Neural cell (in vitro differentiated cells): ENCODE measurements at regions not wholly inside any gene's neighbourhood (a gene's known extent, or its start where the extent isn't known, plus 50 kb on each side); places are given as distances from the start of the nearest gene placed in this dataset.

Experiments used
- CTCF ChIP-seq: fragments of 450-650 bp; IDR thresholded peaks from 2 replicates; pipeline ENCODE4 v1.5.1; 2014; ENCODE audit warnings: antibody characterized with exemption, mild to moderate bottlenecking, moderate library complexity; ENCODE audit not compliant: poor library complexity, severe bottlenecking
- EP300 ChIP-seq: fragments of 450-650 bp; conservative IDR thresholded peaks from 2 replicates; pipeline ENCODE4 v1.6.1; 2014; ENCODE audit warnings: antibody characterized with exemption, mild to moderate bottlenecking, moderate library complexity; ENCODE audit not compliant: poor library complexity, severe bottlenecking
- EZH2 ChIP-seq: fragments of 200-600, 300-800 bp; shearing (Covaris generic), sonication (generic); IDR thresholded peaks from 2 replicates; pipeline ENCODE4 v1.6.1; 2014; ENCODE audit warnings: antibody characterized with exemption, low read length, borderline replicate concordance, mild to moderate bottlenecking; ENCODE audit not compliant: insufficient read depth, poor library complexity, severe bottlenecking
- MXI1 ChIP-seq: fragments of 450-650 bp; conservative IDR thresholded peaks from 2 replicates; pipeline ENCODE4 v1.6.1; 2014; ENCODE audit warnings: antibody characterized with exemption, mild to moderate bottlenecking; ENCODE audit not compliant: poor library complexity, severe bottlenecking
- POLR2AphosphoS5 ChIP-seq: IDR thresholded peaks from 2 replicates; pipeline ENCODE4 v1.6.1; 2012
- RAD21 ChIP-seq: fragments of 450-650 bp; conservative IDR thresholded peaks from 2 replicates; pipeline ENCODE4 v1.6.1; 2014; ENCODE audit warnings: antibody characterized with exemption, mild to moderate bottlenecking, moderate library complexity
- SMC3 ChIP-seq: fragments of 450-650 bp; conservative IDR thresholded peaks from 2 replicates; pipeline ENCODE4 v1.6.1; 2014; ENCODE audit warnings: antibody characterized with exemption, mild to moderate bottlenecking, moderate library complexity; ENCODE audit not compliant: poor library complexity
- TAF1 ChIP-seq: IDR thresholded peaks from 2 replicates; pipeline ENCODE4 v1.6.1; 2012; ENCODE audit warnings: low read depth

- TF ChIP-seq CTCF, result no peak
- TF ChIP-seq EZH2, result no peak
- no peak for TF ChIP-seq EP300
- TF ChIP-seq TAF1, result no peak
- no peak for TF ChIP-seq SMC3
- TF ChIP-seq MXI1, result no peak
- TF ChIP-seq POLR2AphosphoS5, result no peak
- TF ChIP-seq RAD21, result no peak
Observed at GRCh38 chr11:29847219-29847618, 169.6 kb downstream of the KCNA4 start.
